NOMO-1 treated with dmso at 0.1 percent for 144 hours (cell line): ENCODE measurements at regions not wholly inside any gene's neighbourhood (a gene's known extent, or its start where the extent isn't known, plus 50 kb on each side); places are given as distances from the start of the nearest gene placed in this dataset.

Experiments
- DNase-seq: peaks from one replicate; lab custom pipeline; 2025; ENCODE audit not compliant: unreplicated experiment; lab: John Stamatoyannopoulos, UW

DNA sequence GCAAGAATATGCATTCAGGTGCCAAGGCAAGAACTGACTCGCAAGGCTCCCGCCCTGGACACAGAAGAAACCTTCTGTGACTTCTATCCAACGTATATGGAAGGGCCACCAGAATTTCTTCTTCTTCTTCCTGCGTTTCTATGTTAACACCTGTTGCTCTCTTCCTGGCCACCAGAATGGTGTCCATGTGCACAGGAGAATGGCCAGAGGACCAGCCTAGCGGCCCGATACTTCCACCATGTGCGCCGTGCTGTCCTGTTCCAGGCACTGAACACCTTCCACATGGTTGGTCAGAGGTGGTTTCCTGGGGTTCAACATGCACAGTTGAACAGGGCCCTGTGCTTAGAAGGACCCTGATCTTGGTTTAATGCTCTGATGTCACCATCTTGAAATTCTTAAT is 455.8 kb downstream of the BCL11B start:
- DNase-seq = no peak

DNA sequence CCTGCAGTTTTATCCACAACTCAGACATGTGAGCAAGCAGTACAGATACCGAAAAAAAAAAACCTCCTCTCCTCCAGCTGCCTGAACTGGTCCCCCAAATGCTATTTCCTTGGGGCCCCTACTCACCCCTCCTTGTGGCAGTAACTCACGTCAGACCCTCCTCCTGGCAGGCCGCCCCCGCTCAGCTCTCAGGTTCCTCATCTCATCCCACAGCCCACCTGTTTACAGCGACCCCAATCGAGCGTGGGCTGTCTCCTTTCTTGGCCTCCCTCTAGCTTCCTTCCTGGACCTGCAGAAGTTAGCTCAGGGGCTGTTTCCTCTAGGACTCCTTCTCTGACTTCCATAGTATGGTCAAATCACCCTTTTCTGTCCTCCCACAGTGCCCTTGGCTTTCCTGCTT is 455.3 kb downstream of the BCL11B start:
- DNase-seq = no peak

DNA sequence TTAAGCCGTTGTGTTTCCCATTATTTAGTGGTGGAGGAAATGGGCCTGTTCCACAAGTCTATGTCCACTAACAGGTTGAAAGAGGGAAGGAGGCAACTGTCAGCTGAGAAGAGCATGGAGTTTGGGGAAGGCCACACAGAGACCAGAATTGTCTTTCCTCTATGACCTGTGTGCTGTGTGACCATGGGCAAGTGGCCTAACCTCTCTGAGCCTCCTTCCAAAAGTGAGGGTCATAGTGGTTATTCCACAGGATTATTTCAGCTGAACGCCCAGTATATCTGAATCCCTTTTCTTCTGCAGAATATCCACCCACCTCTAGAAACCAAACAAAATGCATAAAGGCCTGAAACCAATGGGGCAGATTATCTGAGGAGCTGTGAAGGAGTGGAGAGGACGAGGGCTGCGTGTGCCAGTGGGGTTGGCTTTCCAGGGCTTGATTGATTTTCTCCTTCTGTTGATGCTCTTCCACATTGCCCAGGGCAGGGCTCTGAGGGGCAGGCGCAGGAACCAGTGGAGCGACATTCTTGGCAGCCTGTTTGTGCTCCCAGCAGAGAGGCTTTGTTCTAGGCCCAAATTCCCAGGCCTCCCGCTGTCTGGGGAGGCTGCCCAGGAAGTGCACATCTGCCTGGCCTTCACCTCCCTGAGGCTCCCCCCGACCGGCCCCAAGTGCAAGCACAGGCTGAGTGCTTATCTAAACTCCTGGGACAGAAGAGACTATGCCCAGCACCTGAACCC is 452.7 kb downstream of the BCL11B start:
- DNase-seq = no peak

DNA sequence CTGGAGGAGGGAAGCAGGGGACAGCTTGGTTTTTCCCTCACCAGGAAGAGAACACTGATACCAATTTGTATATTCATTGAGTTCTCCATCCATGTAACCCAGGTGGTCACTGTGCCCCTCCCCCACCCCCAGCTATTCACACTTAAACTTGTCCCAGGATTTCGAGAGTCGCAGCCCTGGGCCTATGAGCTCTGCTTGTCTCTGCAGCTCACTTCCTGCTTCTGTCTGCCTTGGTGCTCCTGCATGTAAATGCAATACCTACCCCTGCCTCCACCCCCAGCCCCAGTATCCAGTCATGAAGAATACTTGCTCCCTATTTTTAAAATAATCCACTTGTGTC is 452.2 kb downstream of the BCL11B start:
- no peak for DNase-seq

DNA sequence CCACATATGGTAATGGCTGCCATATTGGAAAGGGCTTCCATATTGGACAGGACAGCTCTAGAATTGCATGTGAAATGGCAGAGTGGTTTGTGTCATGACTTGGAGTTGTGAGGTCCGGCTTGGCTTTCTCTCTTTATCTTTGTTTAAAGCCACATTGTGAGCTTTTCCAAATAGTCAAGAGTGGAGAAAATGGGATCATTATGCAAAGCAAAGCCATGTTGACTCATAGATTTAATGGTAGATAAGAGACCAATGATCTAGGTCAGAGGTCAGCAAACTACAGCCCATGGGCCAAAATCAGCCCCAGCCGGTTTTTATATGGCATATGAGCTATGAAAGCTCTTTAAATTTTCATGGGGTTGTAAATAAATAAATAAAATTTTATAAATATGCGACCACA is 449.1 kb downstream of the BCL11B start:
- no peak for DNase-seq

DNA sequence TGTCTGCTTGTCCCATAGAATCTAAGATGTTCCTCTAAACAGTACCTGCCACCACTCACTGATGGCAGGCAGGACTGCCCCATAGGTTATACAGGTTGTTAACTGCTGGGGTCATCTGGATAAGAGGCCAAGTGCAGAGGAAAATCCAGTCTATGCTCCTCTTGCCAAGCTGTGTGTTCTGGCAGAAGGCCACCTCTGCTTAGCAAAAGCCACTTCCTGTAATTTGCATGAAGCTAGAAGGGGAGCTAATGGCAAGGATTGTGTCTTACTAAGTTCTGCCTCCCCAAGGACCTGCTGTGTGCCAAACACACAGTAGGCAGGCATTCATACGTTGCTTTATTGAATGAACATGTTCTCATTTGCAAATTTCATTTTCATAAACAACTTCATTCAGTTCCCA is 445.4 kb downstream of the BCL11B start:
- no peak for DNase-seq

DNA sequence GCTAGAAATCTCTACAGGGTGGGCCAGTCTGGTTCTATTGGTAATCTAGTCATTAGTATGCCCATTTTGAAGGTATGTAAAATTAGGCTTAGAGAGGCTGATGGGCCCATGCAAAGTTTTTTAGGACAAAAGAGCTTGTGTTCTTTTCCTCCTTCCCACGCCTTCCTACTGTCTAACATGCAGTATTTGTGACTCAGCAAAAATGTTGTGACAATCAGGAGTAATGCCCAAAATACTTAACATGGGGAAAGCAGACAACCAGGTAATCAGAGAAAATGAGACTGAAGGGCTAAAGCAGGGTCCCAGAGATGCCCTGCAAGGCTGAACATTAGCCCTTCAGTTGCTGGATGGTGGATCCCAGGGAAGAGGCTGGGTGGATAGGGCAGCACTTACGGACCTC is 437.9 kb downstream of the BCL11B start:
- DNase-seq = no peak

DNA sequence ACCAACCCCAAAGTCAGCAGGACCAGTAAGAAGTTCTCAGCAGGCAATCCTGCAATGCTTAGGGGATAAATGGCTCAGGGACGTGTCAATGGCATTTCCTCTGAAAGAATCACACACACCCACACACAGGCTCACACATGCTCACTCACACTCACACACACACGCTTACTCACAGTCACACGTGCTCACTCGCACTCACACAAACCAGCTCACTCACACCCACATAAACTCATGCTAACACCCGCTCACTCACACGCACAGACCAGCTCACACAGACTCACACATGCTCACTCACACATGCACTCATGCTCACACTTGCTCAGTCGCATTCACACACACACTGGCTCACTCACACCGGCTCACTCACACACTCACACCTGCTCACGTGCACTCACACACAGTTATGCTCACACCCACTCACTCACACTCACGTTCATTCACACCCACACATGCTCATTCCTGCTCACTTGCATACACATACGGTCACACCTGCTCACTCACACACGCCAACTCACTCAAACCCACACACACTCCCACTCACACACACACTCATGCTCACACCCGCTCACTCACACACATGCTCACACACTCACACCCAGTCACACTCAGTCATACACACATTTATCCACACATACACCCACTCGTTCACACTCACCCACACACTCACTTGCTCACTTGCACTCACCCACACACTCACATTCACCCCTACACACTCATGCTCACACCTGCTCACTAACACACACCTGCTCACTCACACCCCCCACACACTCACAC is 436.8 kb downstream of the BCL11B start:
- DNase-seq = no peak

DNA sequence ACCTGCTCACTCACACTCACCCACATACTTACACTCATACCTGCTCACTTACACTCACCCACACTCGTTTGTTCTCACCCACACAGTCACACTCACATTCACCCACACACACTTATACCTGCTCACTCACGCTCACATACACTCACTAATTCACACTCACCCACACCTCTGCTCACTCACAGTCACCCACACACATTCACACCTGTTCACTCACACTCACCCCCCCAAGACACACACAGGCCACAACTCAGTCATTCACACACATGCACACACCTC is 436.2 kb downstream of the BCL11B start:
- no peak for DNase-seq

DNA sequence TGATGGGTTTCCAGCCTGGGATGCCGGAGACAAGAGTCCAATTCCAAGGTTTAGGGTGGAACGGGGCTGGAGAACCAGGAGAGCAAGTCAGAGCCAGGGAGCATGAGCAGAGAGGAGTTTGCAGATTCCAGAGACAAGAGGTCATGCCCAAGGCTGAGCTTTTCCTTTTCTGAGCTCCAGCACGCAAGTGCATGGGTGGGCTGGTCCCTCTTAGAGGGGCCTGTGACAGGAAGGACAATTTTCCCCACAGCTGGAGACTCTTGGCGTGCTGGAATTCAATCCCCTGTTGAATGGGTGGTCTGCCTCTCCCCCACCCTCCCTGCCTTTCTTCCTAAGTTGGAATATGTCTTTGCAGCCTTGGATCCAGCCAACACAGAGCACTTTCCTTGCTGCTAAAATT is 431.9 kb downstream of the BCL11B start:
- DNase-seq = no peak

DNA sequence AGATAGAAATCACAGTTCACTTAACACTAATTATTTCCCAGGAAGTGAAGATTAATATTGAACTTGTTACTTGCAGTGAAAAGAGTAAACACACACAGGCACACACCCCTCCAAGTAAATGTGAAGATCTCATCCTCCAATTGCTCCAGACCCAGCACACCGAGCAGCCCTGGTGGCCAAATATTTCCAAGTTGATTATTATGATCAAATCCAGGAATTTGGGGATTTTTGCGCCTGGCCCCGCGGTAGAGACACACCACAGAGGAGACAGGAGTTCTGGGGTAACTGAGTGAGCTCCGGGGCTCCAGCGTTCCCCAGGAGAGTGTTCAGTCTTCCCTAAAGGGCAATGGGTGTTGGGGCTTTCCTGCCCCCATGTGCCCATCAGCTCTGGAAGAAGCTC is 431.5 kb downstream of the BCL11B start:
- DNase-seq = no peak

DNA sequence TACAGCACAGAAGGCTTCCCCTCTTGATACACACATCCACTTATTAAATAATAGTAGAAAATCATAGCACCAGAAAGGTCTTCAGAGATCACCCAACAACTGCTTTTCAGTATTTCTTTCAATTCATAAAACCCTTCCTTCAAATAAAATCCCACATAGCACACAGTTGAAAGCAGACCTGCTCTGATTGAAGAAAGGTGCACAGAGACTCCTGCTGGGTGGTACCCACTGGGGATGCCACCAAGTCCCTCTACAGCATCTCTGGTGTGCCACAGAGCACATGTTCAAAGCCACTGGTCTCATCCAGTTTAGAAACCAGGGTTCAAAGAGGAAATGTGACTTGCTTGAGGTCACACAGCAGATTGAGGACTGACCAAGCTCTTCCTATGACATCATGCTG is 427.5 kb downstream of the BCL11B start:
- DNase-seq = no peak

DNA sequence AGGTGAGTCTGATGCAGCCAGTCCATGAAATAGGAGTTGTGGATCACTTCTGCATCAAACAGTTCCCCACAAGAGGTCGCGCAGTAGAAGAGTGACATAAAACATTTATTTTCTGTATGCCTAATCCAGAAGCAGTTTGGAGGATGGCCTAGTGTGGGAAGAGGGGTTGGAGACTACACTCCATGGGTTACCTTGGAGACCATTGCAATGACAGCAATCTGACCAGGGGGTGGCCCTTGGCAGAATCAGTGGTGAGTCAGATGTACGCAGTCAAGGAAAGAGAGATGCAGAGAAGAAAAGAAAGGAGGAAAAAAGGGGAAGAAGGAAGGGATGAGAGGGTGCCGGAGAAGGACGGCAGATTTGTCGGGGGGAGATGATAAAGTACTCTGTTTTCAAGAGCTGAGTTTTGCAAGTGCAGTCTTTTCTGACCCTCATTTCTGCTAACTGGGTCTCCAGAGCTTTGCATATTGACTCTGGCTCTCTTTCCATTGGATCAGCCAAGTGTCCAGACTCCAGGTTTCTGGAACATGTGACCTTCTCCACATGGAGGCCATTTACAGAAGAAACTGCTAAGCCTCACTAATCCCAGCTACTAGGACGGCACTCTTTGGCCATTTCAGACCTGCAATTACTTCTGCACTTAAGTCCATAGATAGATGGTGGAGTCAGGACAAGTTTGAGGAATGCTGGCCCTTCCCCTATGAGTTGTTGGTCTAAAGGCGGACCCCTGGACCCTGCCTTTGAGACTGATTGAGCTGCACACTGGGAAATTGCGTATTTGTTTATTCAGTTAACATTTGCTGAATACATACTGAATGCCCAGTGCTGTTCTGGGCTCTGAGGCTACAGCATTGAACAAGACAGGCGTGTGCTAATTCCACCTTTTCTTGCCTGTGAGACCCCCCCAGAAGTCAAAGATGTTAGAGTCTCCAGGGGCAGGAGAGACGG is 424.2 kb downstream of the BCL11B start:
- no peak for DNase-seq

DNA sequence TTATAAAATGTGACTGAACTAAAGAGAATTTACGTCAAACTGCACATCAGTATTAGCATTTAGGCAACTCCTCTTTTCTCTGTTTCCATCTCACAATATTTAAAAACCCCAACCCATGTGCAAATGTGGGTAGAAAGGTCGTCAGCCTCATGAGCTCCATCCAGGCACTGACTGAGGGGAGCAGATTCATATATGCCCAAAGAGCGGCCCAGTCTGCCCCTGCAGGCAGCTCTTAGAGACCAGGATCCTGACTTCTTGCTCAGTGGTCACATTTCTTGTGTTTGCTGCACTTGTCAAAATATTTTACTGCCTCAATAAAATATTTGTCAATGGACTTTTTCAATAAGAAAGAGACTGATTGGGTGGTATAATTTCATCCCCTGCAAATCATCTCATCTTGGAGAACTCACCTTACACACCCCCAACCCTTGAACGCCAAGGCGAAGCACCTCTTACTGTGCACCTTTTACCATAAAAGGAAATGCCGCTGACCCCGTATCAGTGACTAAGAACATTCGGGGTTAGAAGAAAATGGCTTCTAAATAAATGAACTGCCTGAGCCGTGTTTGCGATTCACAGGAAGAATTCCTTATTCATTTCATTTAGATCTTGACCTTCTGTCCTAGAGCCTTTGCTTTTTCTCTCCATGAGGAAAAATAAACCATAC is 418.8 kb downstream of the BCL11B start:
- no peak for DNase-seq

DNA sequence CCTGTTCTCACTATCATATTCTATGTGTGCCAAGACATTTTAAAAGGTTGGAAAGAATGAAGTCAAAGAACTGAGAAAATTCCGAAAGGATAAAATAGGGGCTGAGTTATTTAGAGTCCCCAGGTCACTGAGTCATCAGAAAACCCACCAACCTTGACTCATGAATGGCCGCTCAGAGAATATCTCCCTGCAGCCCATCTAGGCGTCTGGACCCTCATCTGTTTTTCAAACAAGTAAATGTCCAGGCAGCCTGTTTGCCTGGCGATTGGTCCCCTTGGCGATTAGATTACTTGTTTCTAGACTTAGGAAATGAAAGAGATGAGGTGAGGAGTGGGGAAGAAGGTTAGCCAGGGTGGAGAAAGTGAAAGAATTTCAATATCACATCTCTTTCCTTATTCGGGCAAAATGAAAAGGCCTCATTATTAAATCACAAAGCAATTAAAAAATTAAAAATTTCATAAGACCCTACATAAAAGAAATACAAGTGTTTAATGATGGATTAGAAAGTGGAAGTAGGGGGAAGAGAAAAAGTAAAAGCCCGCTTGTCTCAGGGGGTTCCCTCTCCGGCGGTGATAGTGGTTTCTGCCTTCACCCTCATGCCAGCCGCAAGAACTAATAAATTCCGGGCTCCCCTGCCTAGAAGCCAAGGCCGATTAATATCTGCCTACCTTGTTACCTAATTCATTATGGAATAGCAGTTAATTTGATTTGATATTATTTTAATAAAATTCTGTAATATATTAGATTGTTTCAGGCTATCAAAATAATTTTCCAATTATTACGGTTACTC is 415.9 kb downstream of the BCL11B start:
- DNase-seq = no peak

DNA sequence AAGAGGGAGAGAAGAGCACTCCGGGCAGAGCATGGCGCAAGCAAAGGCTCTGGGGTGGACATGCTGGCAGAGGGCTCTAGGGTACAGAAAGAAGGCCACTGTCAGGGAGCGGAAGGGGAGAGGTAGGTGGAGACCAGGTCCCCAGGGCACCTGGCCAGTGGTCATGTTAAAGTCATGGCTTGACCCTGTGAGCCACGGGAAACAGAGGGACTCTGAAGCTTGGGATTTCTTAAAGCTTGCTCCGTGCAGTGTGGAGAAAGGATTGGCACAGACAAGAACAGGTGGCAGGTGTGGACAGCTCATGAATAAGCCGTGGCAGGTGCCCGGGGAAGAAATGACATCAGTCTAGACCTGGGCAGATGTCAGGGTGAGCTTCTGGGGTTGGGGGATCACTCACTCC is 413.8 kb downstream of the BCL11B start:
- DNase-seq = no peak

DNA sequence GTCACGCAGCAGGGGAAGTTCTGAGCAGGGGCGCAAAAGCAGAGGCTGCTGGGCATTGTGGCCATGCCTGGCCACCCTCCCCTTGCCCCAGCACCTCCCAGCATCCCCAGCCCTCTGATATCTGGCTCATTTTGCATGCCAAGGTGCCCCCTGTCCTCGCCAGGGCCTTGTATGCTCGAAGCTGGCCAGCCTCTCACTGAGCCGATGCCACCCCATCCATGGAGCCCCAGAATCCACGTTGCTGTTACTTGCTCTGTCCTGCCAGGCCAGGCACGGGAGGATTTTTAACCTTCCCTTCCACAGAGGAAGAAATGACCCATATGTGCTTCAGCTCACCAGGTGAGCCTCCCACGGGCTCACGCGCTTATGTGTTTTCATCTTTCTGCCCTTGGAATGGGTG is 413.4 kb downstream of the BCL11B start:
- no peak for DNase-seq

DNA sequence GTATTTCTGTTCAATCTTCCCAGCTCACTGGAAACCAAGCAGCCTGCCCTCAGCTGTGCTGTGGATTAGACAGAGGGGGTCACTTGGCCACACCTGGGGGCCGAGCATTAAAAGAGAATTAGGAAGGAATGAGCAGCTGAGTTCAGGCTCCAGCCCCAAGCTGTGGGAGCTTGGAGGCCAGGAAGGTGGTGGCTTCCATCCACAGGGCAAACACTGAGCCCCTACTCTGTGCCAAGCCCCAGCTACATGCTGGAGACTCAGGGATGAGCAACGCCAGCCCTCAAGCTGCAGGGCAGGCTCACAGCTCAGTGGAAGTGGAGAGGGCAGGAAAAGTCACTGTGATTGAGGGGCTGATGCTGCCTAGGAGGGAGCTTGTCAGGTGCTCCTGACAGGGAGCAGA is 412.7 kb downstream of the BCL11B start:
- no peak for DNase-seq

DNA sequence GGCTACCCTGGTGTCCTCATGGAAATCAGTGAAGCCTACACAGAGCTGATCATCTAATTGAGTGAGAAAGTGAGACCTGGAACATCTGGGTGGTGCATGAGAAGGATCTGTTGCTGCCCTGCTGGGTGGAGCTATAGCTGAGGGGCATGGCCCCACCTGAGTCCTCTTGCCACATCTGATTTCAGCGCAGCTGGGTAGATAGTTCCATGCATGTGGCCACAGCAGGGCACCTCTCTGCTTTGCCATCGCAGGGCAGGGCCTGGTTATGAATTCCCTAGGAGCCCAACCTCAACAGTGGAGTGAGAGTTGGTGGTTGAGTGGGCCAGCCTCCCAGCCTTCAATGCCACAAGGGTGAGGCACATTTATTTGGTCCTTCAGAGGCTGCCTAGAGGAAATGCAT is 407.8 kb downstream of the BCL11B start:
- DNase-seq = no peak

DNA sequence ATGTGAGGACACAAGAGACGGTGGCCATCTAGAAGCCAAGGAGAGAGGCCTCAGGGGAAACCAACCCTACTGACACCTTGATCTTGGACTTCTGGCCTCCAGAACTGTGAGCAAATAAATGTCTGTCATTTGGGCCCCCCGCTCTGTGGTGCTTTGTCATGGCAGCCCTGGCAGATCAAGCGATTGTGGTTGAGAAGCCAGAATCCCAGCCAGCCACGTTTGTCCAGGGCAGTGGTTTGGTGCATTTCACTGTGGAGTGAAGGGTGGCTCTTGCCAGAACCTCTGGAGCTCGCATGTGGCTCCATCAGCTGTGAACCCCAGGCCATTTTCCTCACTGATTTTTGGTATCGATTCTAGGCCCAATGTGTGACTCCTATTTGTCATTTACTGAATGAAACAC is 404.9 kb downstream of the BCL11B start:
- no peak for DNase-seq

DNA sequence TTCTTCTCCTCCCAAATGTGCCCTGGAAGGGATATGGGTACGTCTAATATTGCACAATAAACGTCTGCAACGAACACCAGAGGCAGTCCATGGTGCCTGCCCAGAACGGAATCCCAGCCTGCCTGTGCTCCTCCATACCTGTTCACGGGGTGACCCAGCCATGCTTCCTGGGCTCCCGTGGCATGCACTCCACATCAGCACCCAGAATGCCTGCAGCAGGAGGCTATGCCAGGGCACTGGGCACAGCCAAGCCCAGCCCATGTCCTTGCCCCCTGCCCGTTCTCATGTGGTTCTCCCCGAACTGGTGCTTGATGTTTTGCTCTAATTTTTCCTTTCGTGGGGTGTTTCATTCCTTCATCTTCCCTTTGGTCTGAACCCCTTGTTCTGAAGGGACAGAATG is 404.3 kb downstream of the BCL11B start:
- DNase-seq = no peak
